Parathyroid adenoma (tissue), 2 donors: ENCODE measurements at regions not wholly inside any gene's neighbourhood (a gene's known extent, or its start where the extent isn't known, plus 50 kb on each side); places are given as distances from the start of the nearest gene placed in this dataset.

Source experiments
- H2AFZ ChIP-seq: fragments of 300-600 bp; sonication (generic); one replicate; pipeline ENCODE4 v1.7.0; 2017; ENCODE audit warnings: antibody characterized with exemption, mild to moderate bottlenecking
- H3K27ac ChIP-seq: fragments of 300-600 bp; sonication (generic); one replicate; pipeline ENCODE4 v1.7.0; 2017
- H3K27me3 ChIP-seq: fragments of 300-600 bp; sonication (generic); one replicate; pipeline ENCODE4 v1.7.0; 2017; ENCODE audit warnings: low read length; ENCODE audit not compliant: control insufficient read depth, insufficient read depth
- H3K36me3 ChIP-seq: fragments of 300-600 bp; sonication (generic); one replicate; pipeline ENCODE4 v1.7.0; 2017; ENCODE audit warnings: low read length; ENCODE audit not compliant: control insufficient read depth, insufficient read depth
- H3K4me1 ChIP-seq: fragments of 300-600 bp; sonication (generic); one replicate; pipeline ENCODE4 v1.7.0; 2017; ENCODE audit warnings: control low read depth
- H3K4me2 ChIP-seq: fragments of 300-600 bp; sonication (generic); one replicate; pipeline ENCODE4 v1.7.0; 2017; ENCODE audit warnings: low read length
- H3K4me3 ChIP-seq: fragments of 300-600 bp; sonication (generic); one replicate; pipeline ENCODE4 v1.7.0; 2017; ENCODE audit warnings: low read depth, low read length
- H3K79me2 ChIP-seq: fragments of 300-600 bp; sonication (generic); one replicate; pipeline ENCODE4 v1.7.0; 2017; ENCODE audit warnings: control low read depth
- H3K9ac ChIP-seq: fragments of 300-600 bp; sonication (generic); one replicate; pipeline ENCODE4 v1.7.0; 2017; ENCODE audit warnings: mild to moderate bottlenecking
- H3K9me3 ChIP-seq: fragments of 300-600 bp; sonication (generic); one replicate; pipeline ENCODE4 v1.7.0; 2017; ENCODE audit warnings: low read length; ENCODE audit not compliant: control insufficient read depth
- CTCF ChIP-seq: fragments of 300-600 bp; sonication (generic); IDR thresholded peaks from one replicate; pipeline ENCODE4 v1.7.0; 2017; ENCODE audit warnings: antibody characterized with exemption, mild to moderate bottlenecking
- donor health status: primary hyperparathyroidism.

GRCh38 chr10:3002304-3002703 is 65.0 kb upstream of the PFKP start:
- H3K4me2 ChIP-seq = no peak overlapping the region
- no peak for TF ChIP-seq CTCF
- H2AFZ ChIP-seq = no peak overlapping the region

GRCh38 chr10:3000048-3000447 is 67.3 kb upstream of the PFKP start:
- no peak overlapping the region for H3K9ac ChIP-seq
- H3K4me2 ChIP-seq = no peak overlapping the region
- no peaks in the 10 kb centered on the region for H3K36me3 ChIP-seq
- H3K4me3 ChIP-seq = no peak overlapping the region
- H3K27ac ChIP-seq = no peak overlapping the region
- H3K9me3 ChIP-seq = no peaks in the 10 kb centered on the region
- no peak for TF ChIP-seq CTCF
- H3K27me3 ChIP-seq = no peaks in the 10 kb centered on the region
- H2AFZ ChIP-seq = no peak overlapping the region
- no peaks in the 10 kb centered on the region for H3K79me2 ChIP-seq
- H3K4me1 ChIP-seq = no peaks in the 10 kb centered on the region

More at GRCh38 chr10:3002304-3002703, 65.0 kb upstream of the PFKP start:
- no peaks in the 10 kb centered on the region for H3K79me2 ChIP-seq
- no peak overlapping the region for H3K4me3 ChIP-seq
- no peaks in the 10 kb centered on the region for H3K36me3 ChIP-seq
- no peak overlapping the region for H3K9ac ChIP-seq
- no peaks in the 10 kb centered on the region for H3K9me3 ChIP-seq
- H3K4me1 ChIP-seq = no peaks in the 10 kb centered on the region
- no peak overlapping the region for H3K27ac ChIP-seq
- H3K27me3 ChIP-seq = no peaks in the 10 kb centered on the region

DNA sequence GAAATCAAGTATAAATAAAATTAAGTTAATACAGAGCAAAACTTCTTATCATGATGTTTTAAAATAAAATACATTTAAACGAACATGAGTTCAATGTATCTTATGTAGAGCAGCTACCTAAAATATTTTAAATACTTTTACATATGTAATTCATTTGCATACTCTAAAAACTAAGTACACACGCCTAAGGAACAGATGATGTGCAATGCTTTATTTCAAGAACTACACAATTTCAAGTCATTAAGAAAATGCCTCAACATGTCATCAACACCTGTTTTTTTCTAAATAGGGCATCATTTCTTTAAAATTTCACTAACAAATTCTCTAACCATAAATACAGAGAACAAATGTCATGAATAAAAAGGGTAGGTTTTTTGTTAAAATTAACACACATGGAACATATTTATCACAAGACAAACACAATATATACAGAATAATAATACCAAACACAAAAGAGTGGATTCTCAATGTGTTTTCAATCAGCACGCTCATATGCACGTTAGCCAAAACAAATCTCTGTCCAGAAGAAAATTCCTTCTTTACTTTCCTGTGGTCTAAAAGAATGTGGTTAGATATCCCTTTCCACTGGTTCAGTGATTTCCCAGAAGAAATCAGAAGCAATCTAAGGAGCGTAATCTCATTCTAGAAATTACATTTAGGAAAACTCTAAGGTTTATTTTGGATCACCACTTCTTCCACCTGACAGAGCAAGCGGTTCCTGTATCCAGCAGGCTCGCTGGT is 73.0 kb upstream of the PFKP start:
- no peak for TF ChIP-seq CTCF
- Histone ChIP-seq H3K4me2 (no peak overlapping the region), H3K79me2 (no peaks in the 10 kb centered on the region), H3K4me1 (no peaks in the 10 kb centered on the region), H3K27me3 (no peaks in the 10 kb centered on the region), H3K4me3 (no peak overlapping the region), H3K9ac (no peak overlapping the region), H2AFZ (no peak overlapping the region), H3K9me3 (no peaks in the 10 kb centered on the region), H3K36me3 (no peaks in the 10 kb centered on the region), H3K27ac (no peak overlapping the region)

DNA sequence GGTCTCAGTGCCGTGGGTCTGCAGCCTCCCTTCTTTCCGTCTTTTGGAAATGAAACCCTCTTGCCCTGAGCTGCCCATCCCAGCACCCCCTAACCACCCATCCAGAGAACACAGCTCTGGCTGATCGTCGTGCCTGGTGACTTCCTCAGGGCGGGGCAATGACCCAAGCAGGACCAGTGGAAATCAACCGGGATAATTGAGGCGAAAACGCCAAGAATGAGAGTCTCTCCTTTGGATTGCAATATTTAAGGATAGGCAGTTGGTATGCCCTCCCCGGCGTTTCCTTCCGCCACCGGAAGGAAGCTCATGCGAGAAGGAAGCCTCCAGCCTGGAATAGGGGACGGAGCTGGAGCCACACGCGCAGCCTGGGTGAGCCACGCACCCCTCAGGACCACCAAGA is 73.7 kb upstream of the PFKP start:
- Histone ChIP-seq H3K27me3 (no peaks in the 10 kb centered on the region), H3K4me1 (no peaks in the 10 kb centered on the region), H3K4me3 (no peak overlapping the region), H3K36me3 (no peaks in the 10 kb centered on the region), H3K9ac (no peak overlapping the region), H3K79me2 (no peaks in the 10 kb centered on the region), H3K9me3 (no peaks in the 10 kb centered on the region), H2AFZ (no peak overlapping the region), H3K27ac (no peak overlapping the region), H3K4me2 (no peak overlapping the region)
- no peak for TF ChIP-seq CTCF
